NCI-H82 (cell line): ENCODE measurements at regions not wholly inside any gene's neighbourhood (a gene's known extent, or its start where the extent isn't known, plus 50 kb on each side); places are given as distances from the start of the nearest gene placed in this dataset.

Experiments used
- DNase-seq: peaks from one replicate; lab custom pipeline; 2025; lab: John Stamatoyannopoulos, UW

- no peak for DNase-seq
These were observed 527.6 kb upstream of the MEX3C start for GRCh38 chr18:51724790-51725721.

GRCh38 chr18:51726614-51727013 is 529.1 kb upstream of the MEX3C start:
- no peak for DNase-seq

- no peak for DNase-seq
These were observed 530.3 kb upstream of the MEX3C start for GRCh38 chr18:51727780-51728179.

GRCh38 chr18:51731070-51731469 is 533.6 kb upstream of the MEX3C start:
- no peak for DNase-seq

GRCh38 chr18:51734576-51734975 is 537.1 kb upstream of the MEX3C start:
- DNase-seq, result no peak

- DNase-seq, result no peak
These were observed 541.7 kb upstream of the MEX3C start for GRCh38 chr18:51739044-51739666.

- DNase-seq, result no peak
These were observed 554.4 kb upstream of the MEX3C start for GRCh38 chr18:51751901-51752300.

GRCh38 chr18:51753365-51754057 is 556.0 kb upstream of the MEX3C start:
- DNase-seq, result no peak

- no peak for DNase-seq
These were observed 557.1 kb upstream of the MEX3C start for GRCh38 chr18:51754566-51754965.

- DNase-seq, result no peak
These were observed 559.9 kb upstream of the MEX3C start for GRCh38 chr18:51757255-51757924.

- DNase-seq, result no peak
These were observed 564.9 kb upstream of the MEX3C start for GRCh38 chr18:51762373-51762772.

- DNase-seq, result peak; percentile 87
These were observed 568.3 kb upstream of the MEX3C start for GRCh38 chr18:51765606-51766360.

- no peak for DNase-seq
These were observed 569.8 kb upstream of the MEX3C start for GRCh38 chr18:51767293-51767692.

GRCh38 chr18:51778115-51778514 is 561.9 kb upstream of the DCC start:
- no peak for DNase-seq

GRCh38 chr18:51789871-51790270 is 550.1 kb upstream of the DCC start:
- DNase-seq, result no peak

- no peak for DNase-seq
These were observed 538.5 kb upstream of the DCC start for GRCh38 chr18:51801514-51801913.

GRCh38 chr18:51802569-51803428 is 537.2 kb upstream of the DCC start:
- no peak for DNase-seq

GRCh38 chr18:51807336-51807735 is 532.7 kb upstream of the DCC start:
- no peak for DNase-seq

GRCh38 chr18:51811883-51812282 is 528.1 kb upstream of the DCC start:
- no peak for DNase-seq

GRCh38 chr18:51813740-51814139 is 526.3 kb upstream of the DCC start:
- DNase-seq, result no peak

GRCh38 chr18:51821610-51822009 is 518.4 kb upstream of the DCC start:
- DNase-seq, result no peak
